Esophagus squamous epithelium (tissue), 5 donors: ENCODE measurements at regions not wholly inside any gene's neighbourhood (a gene's known extent, or its start where the extent isn't known, plus 50 kb on each side); places are given as distances from the start of the nearest gene placed in this dataset.

Experiments
- DNase-seq: peaks from one replicate; lab custom pipeline; 2025; lab: John Stamatoyannopoulos, UW
- H3K27ac ChIP-seq, 4 donors: fragments of 200-600 bp; sonication (generic); one replicate each; pipeline ENCODE4 v1.5.1; 2016 to 2019; ENCODE audit warnings: mild to moderate bottlenecking in 1 of 4
- H3K27me3 ChIP-seq, 4 donors: fragments of 200-600 bp; sonication (generic); 1 replicate in 3 of 4; 2 replicates in 1 of 4; pipeline versions ENCODE4 v1.5.1 to v1.6.0; 2017 to 2021; ENCODE audit warnings: antibody characterized with exemption in 1 of 4
- H3K36me3 ChIP-seq, 3 donors: fragments of 200-600 bp; sonication (generic); one replicate each; pipeline ENCODE4 v1.5.1; 2016 to 2019
- H3K4me1 ChIP-seq, 3 donors: fragments of 200-600 bp; sonication (generic); one replicate each; pipeline ENCODE4 v1.5.1; 2017 to 2019
- H3K4me3 ChIP-seq, 4 donors: fragments of 200-600 bp; sonication (generic); 1 replicate in 3 of 4; 2 replicates in 1 of 4; pipeline ENCODE4 v1.5.1; 2016 to 2019; ENCODE audit warnings: mild to moderate bottlenecking in 2 of 4, moderate library complexity in 1 of 4
- H3K9me3 ChIP-seq, 3 donors: fragments of 200-600 bp; sonication (generic); one replicate each; pipeline ENCODE4 v1.5.1; 2016 to 2019
- CTCF ChIP-seq, 6 experiments: fragments of 450-650 bp in 4 of 6; fragments of 200-600 bp in 2 of 6; sonication (generic) in 2 of 6; IDR thresholded peaks; one replicate each; pipeline ENCODE4 v1.5.1; 2016 to 2019; ENCODE audit warnings: antibody characterized with exemption in 6 of 6, mild to moderate bottlenecking in 4 of 6, moderate library complexity in 4 of 6
- POLR2A ChIP-seq, 4 donors: fragments of 450-650 bp; IDR thresholded peaks; one replicate each; pipeline ENCODE4 v1.6.1; 2017; ENCODE audit warnings: antibody characterized with exemption in 4 of 4, mild to moderate bottlenecking in 4 of 4, moderate library complexity in 3 of 4
- WGBS, 2 donors: methylation state at CpG; one replicate each; pipeline ENCODE4 v1.1.5; 2018; 5-methylcytosine and 5-hydroxymethylcytosine counted together
- intact Hi-C: fragments of 100-400 bp; cut with DNase I; formaldehyde crosslinking; loops from one replicate; pipeline ENCODE4 v1.15.0; 2022
- donor health status: DM: yes; HTN: yes; CAD: no.

- Histone ChIP-seq H3K36me3 (no peaks in the 10 kb centered on the region), H3K4me1 (no peaks in the 10 kb centered on the region), H3K9me3 (no peaks in the 10 kb centered on the region), H3K27me3 (no peaks in the 10 kb centered on the region), H3K4me3 (no peak overlapping the region), H3K27ac (no peak overlapping the region)
- WGBS, 2 donors = 90 to 92% methylated on average over 3 of the region's 3 CpGs
- DNase-seq = no peak
- intact Hi-C loops = no loop called here
- TF ChIP-seq CTCF (IDR thresholded peaks at IDR 0.05) = no peak
- no peak for TF ChIP-seq POLR2A (IDR thresholded peaks at IDR 0.05)
Measured at GRCh38 chr4:185895866-185896265, 83.9 kb upstream of the SORBS2 start.

- Histone ChIP-seq H3K4me1 (no peaks in the 10 kb centered on the region), H3K4me3 (no peak overlapping the region), H3K36me3 (no peaks in the 10 kb centered on the region), H3K27ac (no peak overlapping the region), H3K9me3 (no peaks in the 10 kb centered on the region), H3K27me3 (no peaks in the 10 kb centered on the region)
- 77 to 89% methylated on average over 11 of the region's 11 CpGs for WGBS, 2 donors
- DNase-seq = no peak
- intact Hi-C loops = no loop called here
- TF ChIP-seq CTCF (IDR thresholded peaks at IDR 0.05) = no peak
- TF ChIP-seq POLR2A (IDR thresholded peaks at IDR 0.05) = no peak
Measured at GRCh38 chr4:185896817-185897488, 85.0 kb upstream of the SORBS2 start.

- no peak overlapping the region for H3K27ac ChIP-seq
- intact Hi-C loops = no loop called here
- DNase-seq = no peak
Measured at GRCh38 chr4:185898413-185898812, 86.4 kb upstream of the SORBS2 start.

GRCh38 chr4:185899833-185900232, 87.8 kb upstream of the SORBS2 start:
- H3K4me3 ChIP-seq = no peak overlapping the region
- H3K36me3 ChIP-seq = no peaks in the 10 kb centered on the region
- no peak overlapping the region for H3K27ac ChIP-seq
- 68 to 71% methylated on average over 4 of the region's 4 CpGs for WGBS, 2 donors
- intact Hi-C loops = no loop called here
- H3K9me3 ChIP-seq = no peaks in the 10 kb centered on the region
- H3K4me1 ChIP-seq = no peaks in the 10 kb centered on the region
- no peak for DNase-seq
- TF ChIP-seq POLR2A (IDR thresholded peaks at IDR 0.05) (no peak), CTCF (IDR thresholded peaks at IDR 0.05) (no peak)
- no peaks in the 10 kb centered on the region for H3K27me3 ChIP-seq

More at GRCh38 chr4:185898413-185898812, 86.4 kb upstream of the SORBS2 start:
- H3K4me3 ChIP-seq = no peak overlapping the region
- no peaks in the 10 kb centered on the region for H3K4me1 ChIP-seq
- TF ChIP-seq CTCF (IDR thresholded peaks at IDR 0.05) (no peak), POLR2A (IDR thresholded peaks at IDR 0.05) (no peak)
- WGBS, 2 donors = 65 to 78% methylated on average over 8 of the region's 8 CpGs
- H3K9me3 ChIP-seq = no peaks in the 10 kb centered on the region
- no peaks in the 10 kb centered on the region for H3K27me3 ChIP-seq
- H3K36me3 ChIP-seq = no peaks in the 10 kb centered on the region

DNA sequence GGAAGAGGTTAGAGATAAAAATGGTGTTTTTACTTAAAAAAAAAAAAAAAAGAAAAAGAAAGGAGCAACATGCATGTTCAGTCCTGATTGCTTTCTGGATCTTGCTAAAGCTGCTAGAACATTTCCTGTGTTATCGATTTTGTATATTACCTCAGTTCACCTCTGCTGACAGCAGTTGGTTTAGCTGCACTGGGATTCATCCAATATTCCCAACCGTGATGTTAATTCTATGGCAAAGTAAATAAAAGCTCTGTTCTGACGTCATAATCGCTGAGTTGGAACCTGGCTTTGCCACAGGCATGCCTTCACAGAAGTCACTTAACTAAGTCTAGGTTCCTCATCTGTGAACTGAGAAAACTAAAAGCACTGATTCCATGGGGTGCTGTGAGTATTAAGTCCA, 90.7 kb upstream of the SORBS2 start:
- 33 to 42% methylated on average over 4 of the region's 4 CpGs for WGBS, 2 donors
- no peak for DNase-seq

More for the DNA sequence above, 90.7 kb upstream of the SORBS2 start:
- Histone ChIP-seq H3K27ac (no peak overlapping the region), H3K27me3 (no peaks in the 10 kb centered on the region), H3K9me3 (no peaks in the 10 kb centered on the region), H3K4me1 (no peaks in the 10 kb centered on the region), H3K4me3 (no peak overlapping the region), H3K36me3 (no peaks in the 10 kb centered on the region)
- TF ChIP-seq POLR2A (IDR thresholded peaks at IDR 0.05) = no peak
- TF ChIP-seq CTCF (IDR thresholded peaks at IDR 0.05) = no peak
- intact Hi-C loops = no loop called here
